NT2/D1 (cell line): ENCODE measurements at regions not wholly inside any gene's neighbourhood (a gene's known extent, or its start where the extent isn't known, plus 50 kb on each side); places are given as distances from the start of the nearest gene placed in this dataset.

Source experiments
- SUZ12 ChIP-seq: IDR thresholded peaks from 2 replicates; pipeline ENCODE4 v1.6.1; 2011; ENCODE audit not compliant: insufficient read length, insufficient read depth; ENCODE audit errors: extremely low read depth
- YY1 ChIP-seq: IDR thresholded peaks from 2 replicates; pipeline ENCODE4 v1.6.1; 2011; ENCODE audit not compliant: insufficient read length, insufficient read depth

GRCh38 chr1:11341901-11342552, 69.0 kb downstream of the UBIAD1 start:
- no peak for TF ChIP-seq YY1
- TF ChIP-seq SUZ12 = no peak
